ENCODE measurements at regions not wholly inside any gene's neighbourhood (a gene's known extent, or its start where the extent isn't known, plus 50 kb on each side); places are given as distances from the start of the nearest gene placed in this dataset.

- TF ChIP-seq ZNF624 (tag by site-specific recombination; IDR thresholded peaks at IDR 0.05), result no peak
- TF ChIP-seq ZBTB11 (tag by site-specific recombination; conservative IDR thresholded peaks at IDR 0.05; ENCODE audit: low read depth), result no peak
- no peak for TF ChIP-seq ZNF549 (tag by site-specific recombination; IDR thresholded peaks at IDR 0.05)
- TF ChIP-seq HOXA7 (CRISPR knock-in tag; IDR thresholded peaks at IDR 0.05; ENCODE audit: borderline replicate concordance), result no peak
- no peak for TF ChIP-seq ZFP37 (tag by site-specific recombination; IDR thresholded peaks at IDR 0.05)
- TF ChIP-seq ZBTB1 (tag by site-specific recombination; IDR thresholded peaks at IDR 0.05), result no peak
- TF ChIP-seq SCRT2 (tag by site-specific recombination; IDR thresholded peaks at IDR 0.05), result no peak
- TF ChIP-seq MYNN (tag by site-specific recombination; IDR thresholded peaks at IDR 0.05; ENCODE audit: borderline replicate concordance), result no peak
- no peak for TF ChIP-seq ZNF571 (tag by site-specific recombination; IDR thresholded peaks at IDR 0.05)
- TF ChIP-seq GLIS1 (tag by site-specific recombination; IDR thresholded peaks at IDR 0.05), result no peak
- TF ChIP-seq ZNF660 (tag by site-specific recombination; IDR thresholded peaks at IDR 0.05), result no peak
Measured at GRCh38 chr4:43742083-43742482, 706.5 kb downstream of the KCTD8 start (continued).

GRCh38 chr4:43754566-43754965 is 694.0 kb downstream of the KCTD8 start:
- H3K27ac ChIP-seq (ENCODE audit: extremely low read depth, low read depth, low read length), result no peak overlapping the region
- H3K4me3 ChIP-seq (ENCODE audit: low read depth, low read length), result no peak overlapping the region
- POLR2A ChIA-PET, result no interaction called here
- H3K9me3 ChIP-seq (ENCODE audit: control insufficient read depth, insufficient read depth, low read depth, low read length), result no peaks in the 10 kb centered on the region
- H3K4me1 ChIP-seq (ENCODE audit: control insufficient read depth, insufficient read depth, low read length), result no peaks in the 10 kb centered on the region
- H3K36me3 ChIP-seq (ENCODE audit: control insufficient read depth in 2 of 2, insufficient read depth in 1 of 2, low read length in 2 of 2), result no peaks in the 10 kb centered on the region
- CTCF ChIA-PET, result no interaction called here
- no peak for TF ChIP-seq PATZ1 (tag by site-specific recombination; IDR thresholded peaks at IDR 0.05)
- TF ChIP-seq ZNF518A (tag by site-specific recombination; conservative IDR thresholded peaks at IDR 0.05; ENCODE audit: low read depth), result no peak
- no peak for TF ChIP-seq GFI1B (tag by site-specific recombination; IDR thresholded peaks at IDR 0.05)
- no peak for TF ChIP-seq ZNF473 (tag by site-specific recombination; IDR thresholded peaks at IDR 0.05)
- TF ChIP-seq PRDM1 (tag by site-specific recombination; IDR thresholded peaks at IDR 0.05), result no peak
- TF ChIP-seq ZSCAN16 (tag by site-specific recombination; IDR thresholded peaks at IDR 0.05), result no peak
- no peak for TF ChIP-seq KLF9 (tag by site-specific recombination; IDR thresholded peaks at IDR 0.05; ENCODE audit: low read depth)
- no peak for TF ChIP-seq ZNF362 (tag by site-specific recombination; IDR thresholded peaks at IDR 0.05)
- no peak for TF ChIP-seq ZNF433 (tag by site-specific recombination; IDR thresholded peaks at IDR 0.05; ENCODE audit: low read depth)
- TF ChIP-seq ZNF830 (tag by site-specific recombination; IDR thresholded peaks at IDR 0.05; ENCODE audit: low read depth), result no peak
- no peak for TF ChIP-seq ZBTB10 (tag by site-specific recombination; IDR thresholded peaks at IDR 0.05)
- no peak for TF ChIP-seq ZNF785 (tag by site-specific recombination; IDR thresholded peaks at IDR 0.05)
